OCI-LY1 (cell line): ENCODE measurements at regions not wholly inside any gene's neighbourhood (a gene's known extent, or its start where the extent isn't known, plus 50 kb on each side); places are given as distances from the start of the nearest gene placed in this dataset.
"Not testable (repeated sequence)": the region's sequence is repeated elsewhere in the genome, so short reads cannot be mapped to it uniquely, and the experiment has no call there.

Experiments
- H2AFZ ChIP-seq: fragments of 200-600 bp; sonication (generic), shearing (Covaris generic); 2 replicates; pipeline ENCODE4 v1.6.0; 2014; ENCODE audit warnings: antibody characterized with exemption, mild to moderate bottlenecking, low read length
- H3F3A ChIP-seq: fragments of 200-600 bp; sonication (generic), shearing (Covaris generic); 2 replicates; pipeline ENCODE4 v1.6.0; 2014; ENCODE audit warnings: mild to moderate bottlenecking, antibody characterized with exemption, low read length, moderate library complexity; ENCODE audit not compliant: insufficient read depth
- H3K27ac ChIP-seq: fragments of 200-600 bp; sonication (generic); 2 replicates; pipeline ENCODE4 v1.5.1; 2014; ENCODE audit warnings: low read length, mixed run types, mild to moderate bottlenecking, low read depth; ENCODE audit not compliant: poor library complexity, severe bottlenecking
- H3K27me3 ChIP-seq: fragments of 200-600 bp; sonication (generic); 2 replicates; pipeline ENCODE4 v1.6.0; 2014; ENCODE audit warnings: antibody characterized with exemption, mild to moderate bottlenecking, low read length, moderate library complexity; ENCODE audit not compliant: insufficient read depth
- H3K36me3 ChIP-seq: fragments of 200-600 bp; sonication (generic); 2 replicates; pipeline ENCODE4 v1.6.1; 2014; ENCODE audit warnings: mild to moderate bottlenecking, antibody characterized with exemption, low read length, moderate library complexity, mixed read lengths; ENCODE audit not compliant: insufficient read depth
- H3K4me1 ChIP-seq: fragments of 200-600 bp; sonication (generic); 2 replicates; pipeline ENCODE4 v1.5.1; 2014; ENCODE audit warnings: mild to moderate bottlenecking, low read length, moderate library complexity; ENCODE audit not compliant: insufficient read depth, severe bottlenecking
- H3K4me2 ChIP-seq: fragments of 200-600 bp; sonication (generic), shearing (Covaris generic); 2 replicates; pipeline ENCODE4 v1.6.1; 2014; ENCODE audit warnings: low read length
- H3K4me3 ChIP-seq: fragments of 200-600 bp; sonication (generic); 2 replicates; pipeline ENCODE4 v1.5.1; 2014; ENCODE audit warnings: low read length, low read depth, mild to moderate bottlenecking, mixed read lengths; ENCODE audit not compliant: poor library complexity, severe bottlenecking
- H3K79me2 ChIP-seq: fragments of 200-600 bp; shearing (Covaris generic); 2 replicates; pipeline ENCODE4 v1.6.1; 2016; ENCODE audit warnings: mixed run types, low read length, mixed read lengths; ENCODE audit not compliant: insufficient read depth
- H3K9ac ChIP-seq: fragments of 200-600 bp; sonication (generic), shearing (Covaris generic); 2 replicates; pipeline ENCODE4 v1.6.1; 2014; ENCODE audit warnings: mild to moderate bottlenecking, low read length, mixed read lengths
- H3K9me2 ChIP-seq: fragments of 200-600 bp; sonication (generic), shearing (Covaris generic); 2 replicates; pipeline ENCODE4 v1.6.1; 2014; ENCODE audit warnings: low read depth, mild to moderate bottlenecking, low read length, mixed read lengths
- H3K9me3 ChIP-seq: fragments of 200-600 bp; shearing (Covaris generic); 2 replicates; pipeline ENCODE4 v1.6.1; 2014; ENCODE audit warnings: low read length, mixed read lengths
- H4K20me1 ChIP-seq: fragments of 200-600 bp; sonication (generic), shearing (Covaris generic); 2 replicates; pipeline ENCODE4 v1.6.0; 2016; ENCODE audit warnings: mild to moderate bottlenecking, low read length; ENCODE audit not compliant: insufficient read depth
- EZH2 ChIP-seq: fragments of 200-600 bp; sonication (generic), shearing (Covaris generic); IDR thresholded peaks from 2 replicates; pipeline ENCODE4 v1.8.0; 2017; ENCODE audit warnings: borderline replicate concordance, mixed run types, mild to moderate bottlenecking, antibody characterized with exemption, low read length, moderate library complexity, mixed read lengths
- TF ChIP-seq, protein P1 (sequence below): fragments of 200-600 bp; sonication (generic), shearing (Covaris generic); IDR thresholded peaks from 2 replicates; pipeline ENCODE4 v1.5.1; 2017; ENCODE audit warnings: mild to moderate bottlenecking, antibody characterized with exemption, low read length, moderate library complexity, mixed read lengths

DNA sequence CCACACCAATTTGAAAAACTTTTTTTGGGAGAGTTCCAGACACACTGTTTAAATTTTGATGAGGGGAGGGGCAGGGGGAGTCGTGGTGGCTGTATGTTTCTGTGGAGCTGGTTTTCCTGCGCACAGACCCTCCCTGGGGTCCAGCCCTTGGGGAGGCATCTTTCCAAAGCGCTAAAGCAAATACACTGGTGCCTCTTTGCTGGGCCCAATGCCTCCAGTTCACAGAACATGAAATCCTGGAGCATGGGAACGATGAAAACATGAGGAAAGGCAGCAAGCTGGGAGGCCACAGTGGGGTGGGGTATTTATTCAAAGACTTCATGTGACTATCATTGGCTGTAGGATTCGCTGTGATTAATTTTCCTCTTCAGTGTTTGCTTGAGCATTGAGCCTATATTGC is 135.3 kb downstream of the CCDC34 start:
- H3K36me3 ChIP-seq: no peaks in the 10 kb centered on the region
- H2AFZ ChIP-seq: no peak overlapping the region
- no peaks in the 10 kb centered on the region for H4K20me1 ChIP-seq
- H3K27ac ChIP-seq: no peak overlapping the region
- no peaks in the 10 kb centered on the region; the same call in 1 of the 2 replicates for H3K27me3 ChIP-seq
- H3F3A ChIP-seq: no peaks in the 10 kb centered on the region
- TF ChIP-seq, protein P1, sequence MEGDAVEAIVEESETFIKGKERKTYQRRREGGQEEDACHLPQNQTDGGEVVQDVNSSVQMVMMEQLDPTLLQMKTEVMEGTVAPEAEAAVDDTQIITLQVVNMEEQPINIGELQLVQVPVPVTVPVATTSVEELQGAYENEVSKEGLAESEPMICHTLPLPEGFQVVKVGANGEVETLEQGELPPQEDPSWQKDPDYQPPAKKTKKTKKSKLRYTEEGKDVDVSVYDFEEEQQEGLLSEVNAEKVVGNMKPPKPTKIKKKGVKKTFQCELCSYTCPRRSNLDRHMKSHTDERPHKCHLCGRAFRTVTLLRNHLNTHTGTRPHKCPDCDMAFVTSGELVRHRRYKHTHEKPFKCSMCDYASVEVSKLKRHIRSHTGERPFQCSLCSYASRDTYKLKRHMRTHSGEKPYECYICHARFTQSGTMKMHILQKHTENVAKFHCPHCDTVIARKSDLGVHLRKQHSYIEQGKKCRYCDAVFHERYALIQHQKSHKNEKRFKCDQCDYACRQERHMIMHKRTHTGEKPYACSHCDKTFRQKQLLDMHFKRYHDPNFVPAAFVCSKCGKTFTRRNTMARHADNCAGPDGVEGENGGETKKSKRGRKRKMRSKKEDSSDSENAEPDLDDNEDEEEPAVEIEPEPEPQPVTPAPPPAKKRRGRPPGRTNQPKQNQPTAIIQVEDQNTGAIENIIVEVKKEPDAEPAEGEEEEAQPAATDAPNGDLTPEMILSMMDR: no peak
- TF ChIP-seq EZH2: no peak
- no peak overlapping the region for H3K9ac ChIP-seq
- no peaks in the 10 kb centered on the region for H3K79me2 ChIP-seq
- H3K4me3 ChIP-seq: no peak overlapping the region
- no peaks in the 10 kb centered on the region for H3K4me1 ChIP-seq
- H3K9me3 ChIP-seq: no peaks in the 10 kb centered on the region
- no peak overlapping the region for H3K4me2 ChIP-seq
- H3K9me2 ChIP-seq: no peaks in the 10 kb centered on the region

GRCh38 chr11:27219487-27220039 is 143.5 kb downstream of the CCDC34 start:
- not testable (repeated sequence) for H3K9ac ChIP-seq, H3K4me3 ChIP-seq, H3K4me2 ChIP-seq, H3K9me3 ChIP-seq, H3F3A ChIP-seq, H3K27ac ChIP-seq, H3K27me3 ChIP-seq, H3K4me1 ChIP-seq, H4K20me1 ChIP-seq, H3K9me2 ChIP-seq, H2AFZ ChIP-seq, H3K36me3 ChIP-seq, H3K79me2 ChIP-seq

GRCh38 chr11:27218421-27219038 is 144.5 kb downstream of the CCDC34 start:
- H3K9me3 ChIP-seq: no peaks in the 10 kb centered on the region
- no peak overlapping the region for H3K4me2 ChIP-seq
- TF ChIP-seq, protein P1: no peak
- TF ChIP-seq EZH2: no peak
- no peaks in the 10 kb centered on the region for H3K36me3 ChIP-seq
- H3K4me3 ChIP-seq: no peak overlapping the region
- H3F3A ChIP-seq: no peaks in the 10 kb centered on the region
- no peak overlapping the region for H3K9ac ChIP-seq
- no peak overlapping the region for H2AFZ ChIP-seq
- H3K27ac ChIP-seq: no peak overlapping the region
- H4K20me1 ChIP-seq: no peaks in the 10 kb centered on the region
- no peaks in the 10 kb centered on the region for H3K4me1 ChIP-seq
- no peaks in the 10 kb centered on the region for H3K9me2 ChIP-seq
- no peaks in the 10 kb centered on the region for H3K27me3 ChIP-seq
- no peaks in the 10 kb centered on the region for H3K79me2 ChIP-seq

DNA sequence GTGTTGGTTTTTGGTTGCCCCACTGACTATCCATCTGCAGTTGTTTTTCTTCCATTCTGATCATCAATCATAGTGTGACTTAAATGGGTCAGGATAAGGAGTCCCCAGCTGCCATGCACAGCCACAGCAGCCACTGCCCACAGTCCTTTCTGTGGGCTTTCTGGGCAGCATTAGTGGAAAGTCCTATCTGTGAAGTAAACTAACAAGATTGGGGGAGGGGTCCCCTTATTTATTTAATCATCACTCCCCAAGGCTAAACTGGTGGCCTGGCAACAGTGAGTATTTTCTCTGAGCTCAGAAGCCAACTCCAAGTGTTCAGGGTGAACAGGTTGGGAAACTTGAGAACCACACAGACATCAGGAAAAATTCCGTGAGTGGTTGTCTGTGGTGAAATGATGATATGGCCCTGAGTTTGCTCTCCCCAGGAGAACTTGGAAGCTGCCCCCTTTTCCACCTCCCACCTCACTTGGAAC is 145.0 kb downstream of the CCDC34 start:
- H2AFZ ChIP-seq: no peak overlapping the region
- H3K4me3 ChIP-seq: no peak overlapping the region
- no peak overlapping the region for H3K4me2 ChIP-seq
- no peaks in the 10 kb centered on the region for H3F3A ChIP-seq
- TF ChIP-seq, protein P1: no peak
- TF ChIP-seq EZH2: no peak
- no peaks in the 10 kb centered on the region for H3K4me1 ChIP-seq
- no peak overlapping the region for H3K9ac ChIP-seq
- no peaks in the 10 kb centered on the region for H3K79me2 ChIP-seq
- H3K36me3 ChIP-seq: no peaks in the 10 kb centered on the region
- H3K27ac ChIP-seq: no peak overlapping the region
- H4K20me1 ChIP-seq: no peaks in the 10 kb centered on the region
- H3K9me2 ChIP-seq: no peaks in the 10 kb centered on the region
- H3K9me3 ChIP-seq: no peaks in the 10 kb centered on the region
- no peaks in the 10 kb centered on the region for H3K27me3 ChIP-seq
